IMR-90 (cell line): ENCODE measurements at regions not wholly inside any gene's neighbourhood (a gene's known extent, or its start where the extent isn't known, plus 50 kb on each side); places are given as distances from the start of the nearest gene placed in this dataset.

Experiments used
- BHLHE40 ChIP-seq: fragments of 150-350 bp; IDR thresholded peaks from 2 replicates; pipeline ENCODE4 v1.6.1; 2016; ENCODE audit warnings: mild to moderate bottlenecking, low read depth, low read length
- CEBPB ChIP-seq: IDR thresholded peaks from 2 replicates; pipeline ENCODE4 v1.6.1; 2012; ENCODE audit warnings: low read depth, low read length, improper control_type of control experiment
- CHD1 ChIP-seq: IDR thresholded peaks from 2 replicates; pipeline ENCODE4 v1.6.1; 2012; ENCODE audit warnings: low read depth, low read length, improper control_type of control experiment
- FOS ChIP-seq: fragments of 150-350 bp; IDR thresholded peaks from 2 replicates; pipeline ENCODE4 v1.6.1; 2016; ENCODE audit warnings: low read depth, low read length
- MAFK ChIP-seq: IDR thresholded peaks from 2 replicates; pipeline ENCODE4 v1.6.1; 2012; ENCODE audit warnings: low read depth, low read length, improper control_type of control experiment
- MAZ ChIP-seq: IDR thresholded peaks from 2 replicates; pipeline ENCODE4 v1.6.1; 2012; ENCODE audit warnings: low read depth, mild to moderate bottlenecking, low read length, improper control_type of control experiment, moderate library complexity, borderline replicate concordance
- MXI1 ChIP-seq: IDR thresholded peaks from 2 replicates; pipeline ENCODE4 v1.6.1; 2012; ENCODE audit warnings: low read depth, mild to moderate bottlenecking, low read length, moderate library complexity, borderline replicate concordance
- POLR2A ChIP-seq: IDR thresholded peaks from 2 replicates; pipeline ENCODE4 v1.6.1; 2012; ENCODE audit warnings: mild to moderate bottlenecking, low read depth, low read length
- RAD21 ChIP-seq: IDR thresholded peaks from 2 replicates; pipeline ENCODE4 v1.6.1; 2012; ENCODE audit warnings: low read length, improper control_type of control experiment
- RCOR1 ChIP-seq: IDR thresholded peaks from 2 replicates; pipeline ENCODE4 v1.6.1; 2012; ENCODE audit warnings: mild to moderate bottlenecking, low read length, improper control_type of control experiment; ENCODE audit not compliant: insufficient replicate concordance
- SMC3 ChIP-seq: fragments of 150-350 bp; IDR thresholded peaks from 2 replicates; pipeline ENCODE4 v1.6.1; 2016; ENCODE audit warnings: low read depth, mild to moderate bottlenecking, antibody characterized with exemption, low read length, moderate library complexity
- TF ChIP-seq, protein P1 (sequence below): conservative IDR thresholded peaks from 2 replicates; pipeline ENCODE4 v1.5.1; 2012; ENCODE audit warnings: mild to moderate bottlenecking, low read depth, low read length, improper control_type of control experiment
- TF ChIP-seq, protein P2 (sequence below): fragments of 150-350 bp; IDR thresholded peaks from 2 replicates; pipeline ENCODE4 v1.6.1; 2017; ENCODE audit warnings: mild to moderate bottlenecking, antibody characterized with exemption, low read length, low read depth
- TF ChIP-seq, protein P3 (sequence below): fragments of 150-350 bp; IDR thresholded peaks from 2 replicates; pipeline ENCODE4 v1.6.1; 2016; ENCODE audit warnings: low read depth, mild to moderate bottlenecking, low read length, moderate library complexity, borderline replicate concordance

DNA sequence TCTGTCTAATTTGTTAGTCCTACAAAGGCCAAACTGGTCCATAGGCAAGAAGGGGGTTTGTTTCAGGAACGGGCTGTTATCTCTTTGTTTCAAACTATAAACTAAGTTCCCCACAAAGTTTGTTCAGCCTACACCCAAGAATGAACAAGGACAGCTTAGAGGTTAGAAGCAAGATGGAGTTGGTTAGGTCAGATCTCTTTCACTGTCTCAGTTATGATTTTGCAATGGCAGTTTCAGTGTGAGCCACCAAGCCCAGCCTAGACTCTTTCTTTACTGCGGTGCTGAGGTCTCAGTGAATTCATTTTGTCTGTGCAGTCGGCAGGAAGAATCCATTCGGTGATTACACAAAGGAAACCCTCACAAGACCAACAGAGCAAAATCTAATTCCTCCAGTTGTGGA is 56.6 kb upstream of the ABCC4 start:
- TF ChIP-seq, protein P1, sequence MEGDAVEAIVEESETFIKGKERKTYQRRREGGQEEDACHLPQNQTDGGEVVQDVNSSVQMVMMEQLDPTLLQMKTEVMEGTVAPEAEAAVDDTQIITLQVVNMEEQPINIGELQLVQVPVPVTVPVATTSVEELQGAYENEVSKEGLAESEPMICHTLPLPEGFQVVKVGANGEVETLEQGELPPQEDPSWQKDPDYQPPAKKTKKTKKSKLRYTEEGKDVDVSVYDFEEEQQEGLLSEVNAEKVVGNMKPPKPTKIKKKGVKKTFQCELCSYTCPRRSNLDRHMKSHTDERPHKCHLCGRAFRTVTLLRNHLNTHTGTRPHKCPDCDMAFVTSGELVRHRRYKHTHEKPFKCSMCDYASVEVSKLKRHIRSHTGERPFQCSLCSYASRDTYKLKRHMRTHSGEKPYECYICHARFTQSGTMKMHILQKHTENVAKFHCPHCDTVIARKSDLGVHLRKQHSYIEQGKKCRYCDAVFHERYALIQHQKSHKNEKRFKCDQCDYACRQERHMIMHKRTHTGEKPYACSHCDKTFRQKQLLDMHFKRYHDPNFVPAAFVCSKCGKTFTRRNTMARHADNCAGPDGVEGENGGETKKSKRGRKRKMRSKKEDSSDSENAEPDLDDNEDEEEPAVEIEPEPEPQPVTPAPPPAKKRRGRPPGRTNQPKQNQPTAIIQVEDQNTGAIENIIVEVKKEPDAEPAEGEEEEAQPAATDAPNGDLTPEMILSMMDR = no peak
- TF ChIP-seq CHD1 = no peak
- TF ChIP-seq POLR2A = no peak
- TF ChIP-seq, protein P2, sequence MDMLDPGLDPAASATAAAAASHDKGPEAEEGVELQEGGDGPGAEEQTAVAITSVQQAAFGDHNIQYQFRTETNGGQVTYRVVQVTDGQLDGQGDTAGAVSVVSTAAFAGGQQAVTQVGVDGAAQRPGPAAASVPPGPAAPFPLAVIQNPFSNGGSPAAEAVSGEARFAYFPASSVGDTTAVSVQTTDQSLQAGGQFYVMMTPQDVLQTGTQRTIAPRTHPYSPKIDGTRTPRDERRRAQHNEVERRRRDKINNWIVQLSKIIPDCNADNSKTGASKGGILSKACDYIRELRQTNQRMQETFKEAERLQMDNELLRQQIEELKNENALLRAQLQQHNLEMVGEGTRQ = no peak
- TF ChIP-seq CEBPB = no peak
- TF ChIP-seq, protein P3, sequence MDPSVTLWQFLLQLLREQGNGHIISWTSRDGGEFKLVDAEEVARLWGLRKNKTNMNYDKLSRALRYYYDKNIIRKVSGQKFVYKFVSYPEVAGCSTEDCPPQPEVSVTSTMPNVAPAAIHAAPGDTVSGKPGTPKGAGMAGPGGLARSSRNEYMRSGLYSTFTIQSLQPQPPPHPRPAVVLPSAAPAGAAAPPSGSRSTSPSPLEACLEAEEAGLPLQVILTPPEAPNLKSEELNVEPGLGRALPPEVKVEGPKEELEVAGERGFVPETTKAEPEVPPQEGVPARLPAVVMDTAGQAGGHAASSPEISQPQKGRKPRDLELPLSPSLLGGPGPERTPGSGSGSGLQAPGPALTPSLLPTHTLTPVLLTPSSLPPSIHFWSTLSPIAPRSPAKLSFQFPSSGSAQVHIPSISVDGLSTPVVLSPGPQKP = no peak
- TF ChIP-seq RAD21 = no peak
- TF ChIP-seq RCOR1 = no peak
- TF ChIP-seq SMC3 = no peak
- no peak for TF ChIP-seq MAZ
- no peak for TF ChIP-seq BHLHE40
- no peak for TF ChIP-seq FOS
- TF ChIP-seq MAFK = no peak
- TF ChIP-seq MXI1 = no peak
